HG03558 (cell line): ENCODE measurements at regions not wholly inside any gene's neighbourhood (a gene's known extent, or its start where the extent isn't known, plus 50 kb on each side); places are given as distances from the start of the nearest gene placed in this dataset.
"Not testable (repeated sequence)": the region's sequence is repeated elsewhere in the genome, so short reads cannot be mapped to it uniquely, and the experiment has no call there.

Experiments
- ATAC-seq: cut with Tn5 transposase; IDR thresholded peaks from one replicate; pipeline ENCODE4 v1.9.1; 2021; ENCODE audit warnings: moderate number of reproducible peaks; ENCODE audit not compliant: unreplicated experiment; ENCODE audit errors: extremely low read depth

- ATAC-seq = no peak
Observed at GRCh38 chr13:99072941-99073340, 95.1 kb upstream of the DOCK9 start.

DNA sequence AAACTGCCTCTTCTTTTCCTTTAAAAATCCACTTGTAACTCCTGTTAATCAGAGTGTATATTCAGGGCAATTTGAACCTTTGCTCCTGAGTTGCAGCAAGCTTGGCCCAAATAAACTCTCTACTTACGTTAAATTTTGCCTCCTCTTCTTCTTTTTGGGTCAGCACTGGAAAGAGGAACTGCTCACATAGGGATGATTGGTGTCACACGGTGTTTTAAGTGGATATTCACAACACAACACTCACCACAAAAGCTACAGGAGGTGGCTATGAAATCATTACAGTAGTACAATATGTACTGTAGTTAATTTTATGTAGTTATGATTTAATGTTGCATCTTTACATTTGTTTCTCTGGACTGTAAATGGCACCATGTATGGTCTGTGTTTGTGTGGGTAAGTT lies 96.8 kb upstream of the DOCK9 start:
- no peak for ATAC-seq

GRCh38 chr13:99075268-99076191 lies 97.7 kb upstream of the DOCK9 start:
- ATAC-seq = peak; percentile 77

- no peak for ATAC-seq
Observed at GRCh38 chr13:99078017-99078771, 100.3 kb upstream of the DOCK9 start.

GRCh38 chr13:99080131-99080530 lies 102.3 kb upstream of the DOCK9 start:
- ATAC-seq = no peak

GRCh38 chr13:99083981-99084380 lies 106.1 kb upstream of the DOCK9 start:
- no peak for ATAC-seq

GRCh38 chr13:99085139-99085807 lies 107.4 kb upstream of the DOCK9 start:
- no peak for ATAC-seq

GRCh38 chr13:99085808-99086266 lies 108.0 kb upstream of the DOCK9 start:
- ATAC-seq = no peak

- ATAC-seq = peak; percentile 28
Observed at GRCh38 chr13:99086267-99087097, 108.6 kb upstream of the DOCK9 start.

DNA sequence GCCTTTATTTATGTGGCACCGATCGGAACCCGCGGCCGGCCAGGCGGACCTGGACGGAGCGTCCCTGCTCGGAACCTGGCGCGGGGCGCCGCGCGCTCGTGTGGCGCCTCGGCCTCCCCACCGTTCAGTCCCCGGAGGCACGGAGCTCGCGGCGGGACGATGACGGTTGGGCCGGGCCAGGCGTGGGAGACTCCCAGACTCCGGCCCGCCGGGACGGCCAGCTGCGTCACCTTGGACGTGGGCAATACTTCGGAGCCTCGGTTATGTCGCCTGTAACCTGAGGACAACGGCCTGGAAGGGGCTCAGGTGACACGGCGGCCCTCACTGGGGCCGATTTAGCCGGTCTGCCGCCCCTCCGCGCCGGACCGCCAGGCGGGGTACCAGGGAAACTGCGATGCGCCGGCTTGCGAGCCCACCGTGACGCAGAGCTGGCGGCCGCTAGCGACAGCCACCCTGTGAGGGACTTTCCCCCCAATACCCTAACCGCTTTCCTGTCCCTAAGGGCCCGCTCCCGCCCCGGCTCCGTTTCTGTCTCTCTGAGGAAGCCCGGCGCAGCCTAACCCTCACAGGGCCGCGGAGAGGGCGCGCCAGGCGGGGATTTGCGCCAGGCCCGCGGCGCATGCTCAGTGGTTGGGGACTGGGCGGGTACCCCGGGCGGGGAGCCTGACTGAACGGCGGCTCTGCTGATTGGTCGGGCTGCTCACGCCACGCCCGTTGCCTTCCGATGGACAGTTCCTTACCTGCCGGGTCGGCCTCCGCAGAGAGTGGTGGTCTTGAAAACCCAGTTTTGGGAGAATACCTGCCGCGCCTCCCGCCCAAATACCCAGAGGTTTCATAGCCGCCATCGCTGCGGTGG lies 109.5 kb upstream of the DOCK9 start:
- ATAC-seq = peak; percentile 55

- peak; percentile 8 for ATAC-seq
Observed at GRCh38 chr13:99087954-99088491, 110.2 kb upstream of the DOCK9 start.

- no peak for ATAC-seq
Observed at GRCh38 chr13:99093997-99094396, 106.7 kb upstream of the UBAC2 start.

DNA sequence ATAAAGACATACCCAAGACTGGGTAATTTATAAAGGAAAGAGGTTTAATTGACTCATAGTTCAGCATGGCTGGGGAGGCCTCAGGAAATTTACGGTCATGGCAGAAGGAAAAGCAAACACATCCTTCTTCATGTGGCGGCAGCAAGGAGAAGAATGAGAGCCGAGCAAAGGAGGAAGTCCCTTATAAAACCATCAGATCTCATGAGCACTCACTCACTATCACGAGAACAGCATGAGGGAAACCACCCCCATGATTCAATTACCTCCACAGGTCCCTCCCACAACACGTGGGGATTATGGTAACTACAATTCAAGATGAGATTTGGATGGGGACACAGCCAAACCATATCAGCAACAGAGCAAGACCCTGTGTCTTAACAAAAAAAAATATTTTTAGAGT lies 98.8 kb upstream of the UBAC2 start:
- not testable (repeated sequence) for ATAC-seq

DNA sequence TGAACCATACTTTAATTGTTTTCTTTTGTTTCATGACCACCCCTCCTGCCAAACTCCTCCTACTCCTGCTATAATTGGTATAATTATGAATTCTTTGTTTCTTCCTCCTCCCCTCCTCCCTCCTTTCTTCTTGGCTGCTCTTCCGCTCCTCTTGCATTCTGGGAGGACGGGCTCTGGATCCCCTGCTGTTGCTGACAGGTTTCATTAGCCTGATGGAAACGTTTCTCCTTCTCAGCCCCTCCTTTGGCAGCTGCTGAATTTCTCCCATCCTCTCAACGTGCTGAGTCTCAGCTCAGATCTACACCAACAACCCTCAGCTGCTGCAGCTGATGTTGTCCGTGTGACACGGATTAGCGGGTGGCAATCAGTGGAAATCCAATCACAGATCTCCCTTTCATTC lies 97.1 kb upstream of the UBAC2 start:
- no peak for ATAC-seq

DNA sequence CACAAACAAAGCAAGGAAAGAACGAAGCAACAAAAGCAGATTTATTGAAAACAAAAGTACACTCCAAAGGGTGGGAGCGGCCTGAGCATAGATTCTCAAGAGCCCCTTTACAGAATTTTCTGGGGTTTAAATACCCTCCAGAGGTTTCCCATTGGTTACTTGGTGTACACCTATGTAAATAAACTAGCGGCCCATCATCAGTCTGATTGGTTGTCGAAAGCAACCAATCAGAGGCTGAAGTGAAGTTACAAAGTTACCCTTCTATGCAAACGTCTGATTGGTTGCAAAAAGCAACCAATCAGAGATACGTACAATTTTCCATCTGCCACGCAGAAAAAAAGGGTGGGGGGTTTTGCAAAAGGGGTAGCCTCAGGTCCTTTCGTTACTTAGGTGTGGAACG lies 96.3 kb upstream of the UBAC2 start:
- ATAC-seq = no peak

DNA sequence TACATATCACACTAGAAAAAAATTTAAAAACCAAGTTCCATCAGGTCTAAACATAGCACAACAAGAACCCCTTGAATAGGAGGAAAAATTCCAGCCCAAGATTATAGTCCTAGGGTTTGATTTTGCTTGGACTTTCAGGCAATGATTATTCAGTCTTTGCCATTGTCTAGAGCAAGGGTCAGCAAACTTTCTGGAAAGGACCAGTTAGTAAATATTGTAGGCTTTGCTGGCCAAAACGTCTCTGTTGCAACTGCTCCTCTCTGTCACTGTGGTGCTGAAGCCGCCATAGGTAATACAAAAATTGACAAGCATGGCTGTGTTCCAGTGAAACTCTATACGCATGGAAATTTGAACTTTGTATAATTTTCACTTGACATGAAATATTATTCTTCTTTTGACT lies 95.5 kb upstream of the UBAC2 start:
- ATAC-seq = no peak

DNA sequence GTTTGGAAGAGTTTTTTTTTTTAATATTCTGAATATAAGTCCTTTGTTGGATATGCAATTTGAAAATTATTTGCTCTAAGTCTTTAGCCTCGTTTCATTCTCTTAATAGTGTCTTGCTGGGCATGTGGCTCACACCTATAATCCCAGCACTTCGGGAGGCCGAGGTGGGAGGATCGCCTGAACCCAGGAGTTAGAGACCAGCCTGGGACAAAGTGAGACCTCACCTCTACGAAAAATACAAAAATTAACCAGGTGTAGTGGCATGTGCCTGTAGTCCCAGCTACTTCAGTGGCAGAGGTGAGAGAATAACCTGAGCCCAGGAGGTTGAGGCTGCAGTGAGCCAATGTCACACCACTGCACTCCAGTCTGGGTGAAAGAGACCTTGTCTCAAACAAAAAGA lies 87.3 kb upstream of the UBAC2 start:
- ATAC-seq = no peak

GRCh38 chr13:99118179-99118578 lies 82.5 kb upstream of the UBAC2 start:
- no peak for ATAC-seq

- ATAC-seq = no peak
Observed at GRCh38 chr13:99119656-99120055, 81.0 kb upstream of the UBAC2 start.
